MCF 10A (cell line): ENCODE measurements at regions not wholly inside any gene's neighbourhood (a gene's known extent, or its start where the extent isn't known, plus 50 kb on each side); places are given as distances from the start of the nearest gene placed in this dataset.

Experiments
- BruUV-seq: library from RNA; stranded (reverse); fragments of 400-500 nt; replicated peaks from 2 replicates; lab custom pipeline; 2021; lab: Mats Ljungman, UMichigan
- CTCF ChIA-PET: fragments of 300-600 bp; sonication (Branson Sonifier 250); formaldehyde crosslinking; extraction: SDS; loops from one replicate; lab custom pipeline; 2021; ENCODE audit warnings: antibody characterized with exemption, inconsistent platforms; lab: Yijun Ruan, JAX
- POLR2A ChIA-PET: fragments of 300-600, 350-650 bp; sonication (Branson Sonifier 250); formaldehyde crosslinking; extraction: SDS; loops from one replicate; lab custom pipeline; 2020; ENCODE audit warnings: antibody characterized with exemption, inconsistent platforms; lab: Yijun Ruan, JAX
- DNase-seq: peaks from one replicate; pipeline ENCODE4 v3.0.0-alpha.2; 2018; ENCODE audit not compliant: unreplicated experiment
- H3K27ac Mint-ChIP-seq: one replicate; pipeline ENCODE4 v1.8.0; 2022; ENCODE audit warnings: mild to moderate bottlenecking, low read depth, mixed read lengths; ENCODE audit not compliant: unreplicated experiment
- H3K27me3 Mint-ChIP-seq: one replicate; pipeline ENCODE4 v1.8.0; 2022; ENCODE audit warnings: mixed read lengths; ENCODE audit not compliant: insufficient read depth, unreplicated experiment
- H3K36me3 Mint-ChIP-seq: one replicate; pipeline ENCODE4 v1.8.0; 2022; ENCODE audit warnings: mild to moderate bottlenecking, moderate library complexity, mixed read lengths; ENCODE audit not compliant: insufficient read depth, unreplicated experiment
- H3K4me1 Mint-ChIP-seq: one replicate; pipeline ENCODE4 v1.8.0; 2022; ENCODE audit warnings: mixed read lengths; ENCODE audit not compliant: insufficient read depth, unreplicated experiment
- H3K4me3 Mint-ChIP-seq: one replicate; pipeline ENCODE4 v1.8.0; 2022; ENCODE audit warnings: mild to moderate bottlenecking, moderate library complexity, mixed read lengths; ENCODE audit not compliant: unreplicated experiment
- H3K9me3 Mint-ChIP-seq: one replicate; pipeline ENCODE4 v1.8.0; 2022; ENCODE audit warnings: mixed read lengths; ENCODE audit not compliant: unreplicated experiment
- CTCF ChIP-seq: fragments of 200-600 bp; IDR thresholded peaks from one replicate; pipeline ENCODE4 v1.8.0; 2022; ENCODE audit warnings: antibody characterized with exemption, mild to moderate bottlenecking; ENCODE audit not compliant: unreplicated experiment
- intact Hi-C: fragments of 100-400 bp; cut with micrococcal nuclease; formaldehyde crosslinking; loops from 2 replicates; pipeline ENCODE4 v1.14.1; 2022

GRCh38 chr6:166024252-166024651 lies 143.4 kb downstream of the TBXT start:
- Mint-ChIP-seq H3K4me1 (peaks cover 7% of the 10 kb centered on the region), H3K27ac (peak overlapping the region; percentile 61), H3K9me3 (peaks cover 11% of the 10 kb centered on the region), H3K27me3 (no peaks in the 10 kb centered on the region), H3K36me3 (no peaks in the 10 kb centered on the region), H3K4me3 (no peak overlapping the region)
- intact Hi-C loops, result no loop called here
- ChIA-PET POLR2A (no interaction called here), CTCF (no interaction called here)
- no TSS peak for BruUV-seq
- DNase-seq, result no peak
- no peak for TF ChIP-seq CTCF

DNA sequence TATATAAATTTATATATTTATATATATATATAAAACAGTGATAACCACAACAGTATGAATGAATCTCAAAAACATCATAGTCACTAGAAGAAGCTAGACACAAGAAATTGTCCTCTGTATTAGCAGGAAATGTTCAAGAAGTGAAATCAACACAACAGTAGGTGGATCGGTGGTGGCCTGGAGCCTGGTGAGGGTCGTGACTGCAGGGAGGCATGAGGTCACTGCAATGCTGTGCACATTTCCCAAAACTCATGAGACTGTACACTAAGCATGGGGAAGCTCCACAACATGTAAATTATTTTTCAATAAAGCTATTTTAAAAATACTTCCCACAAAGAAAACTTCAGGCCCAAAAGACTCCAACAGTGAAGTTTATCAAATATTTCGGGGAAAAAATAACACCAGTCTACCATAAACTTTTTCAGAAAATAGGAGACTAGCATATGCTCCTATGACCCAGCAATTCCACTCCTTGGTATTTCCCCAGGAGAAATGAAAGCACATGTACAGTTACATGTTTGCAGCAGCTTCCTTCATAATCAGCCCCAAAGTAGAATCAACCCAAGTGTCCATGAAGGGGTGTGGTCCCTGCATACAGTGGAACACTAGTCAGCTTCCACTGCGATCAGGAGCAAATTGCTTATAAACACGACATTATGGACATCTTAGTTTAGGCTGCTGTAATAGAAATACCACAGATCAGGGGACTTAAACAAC lies 144.2 kb downstream of the TBXT start:
- peaks cover 7% of the 10 kb centered on the region for H3K4me1 Mint-ChIP-seq
- intact Hi-C loops, result no loop called here
- H3K4me3 Mint-ChIP-seq, result no peak overlapping the region
- CTCF ChIA-PET, result interaction anchor here (0.5 kb wide), 1 partner anchor 53 kb away, joined by 3 read pairs; no protein-coding TSS in a partner anchor
- no peak for DNase-seq
- no peak for TF ChIP-seq CTCF
- no peaks in the 10 kb centered on the region for H3K27me3 Mint-ChIP-seq
- POLR2A ChIA-PET, result no interaction called here
- H3K9me3 Mint-ChIP-seq, result peaks cover 11% of the 10 kb centered on the region
- no peak overlapping the region for H3K27ac Mint-ChIP-seq
- BruUV-seq, result no TSS peak
- H3K36me3 Mint-ChIP-seq, result no peaks in the 10 kb centered on the region

- POLR2A ChIA-PET, result interaction anchor here (0.5 kb wide), 1 partner anchor 111 kb away, joined by 3 read pairs; no protein-coding TSS in a partner anchor
- CTCF ChIA-PET, result interaction anchor here (0.6 kb wide), 1 partner anchor 174 kb away, joined by 3 read pairs; no protein-coding TSS in a partner anchor
- DNase-seq, result no peak
- intact Hi-C loops, result no loop called here
- Mint-ChIP-seq H3K4me3 (no peak overlapping the region), H3K27ac (no peak overlapping the region), H3K27me3 (no peaks in the 10 kb centered on the region), H3K4me1 (peaks cover 7% of the 10 kb centered on the region), H3K9me3 (peaks cover 27% of the 10 kb centered on the region), H3K36me3 (no peaks in the 10 kb centered on the region)
- TF ChIP-seq CTCF, result no peak
- BruUV-seq, result no TSS peak
Observed at GRCh38 chr6:166021429-166021828, 146.2 kb downstream of the TBXT start.

DNA sequence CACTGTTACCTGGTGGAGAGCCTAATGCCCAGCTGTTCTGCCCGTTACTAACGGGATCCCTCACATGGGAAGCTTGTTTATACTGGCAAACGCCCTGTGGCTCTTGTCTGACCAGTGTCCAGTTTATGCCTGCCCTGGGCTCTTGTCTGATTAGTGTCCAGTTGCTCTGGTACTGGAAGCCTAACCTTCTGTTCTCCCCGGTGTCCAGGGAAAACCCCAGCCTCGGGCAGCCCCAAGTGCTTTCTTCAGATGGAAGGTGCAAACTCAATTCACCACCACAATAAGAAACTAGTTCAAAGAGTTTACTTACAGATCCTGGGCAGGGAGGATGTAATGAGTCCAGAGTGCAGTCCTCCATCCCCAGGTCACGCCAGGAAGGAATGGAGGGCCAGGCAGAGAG lies 148.4 kb downstream of the TBXT start:
- no peak overlapping the region for H3K4me3 Mint-ChIP-seq
- no peak overlapping the region for H3K27ac Mint-ChIP-seq
- peaks cover 27% of the 10 kb centered on the region for H3K9me3 Mint-ChIP-seq
- ChIA-PET POLR2A (interaction anchor here (0.8 kb wide), 1 partner anchor 13 kb away, joined by 4 read pairs; no protein-coding TSS in a partner anchor), CTCF (no interaction called here)
- H3K4me1 Mint-ChIP-seq, result no peaks in the 10 kb centered on the region
- no peak for TF ChIP-seq CTCF
- no peaks in the 10 kb centered on the region for H3K36me3 Mint-ChIP-seq
- no TSS peak for BruUV-seq
- no peak for DNase-seq
- no peaks in the 10 kb centered on the region for H3K27me3 Mint-ChIP-seq
- intact Hi-C loops, result no loop called here
